NB4 (cell line): ENCODE measurements at regions not wholly inside any gene's neighbourhood (a gene's known extent, or its start where the extent isn't known, plus 50 kb on each side); places are given as distances from the start of the nearest gene placed in this dataset.

Experiments
- MYC ChIP-seq: IDR thresholded peaks from 2 replicates; pipeline ENCODE4 v1.6.1; 2011; ENCODE audit warnings: low read depth, low read length
- POLR2A ChIP-seq: IDR thresholded peaks from 2 replicates; pipeline ENCODE4 v1.6.1; 2011; ENCODE audit warnings: mild to moderate bottlenecking; ENCODE audit not compliant: insufficient read length; ENCODE audit errors: extremely low read depth
- TF ChIP-seq, protein P1 (sequence below): IDR thresholded peaks from one replicate; pipeline ENCODE4 v1.5.1; 2012; ENCODE audit warnings: low read depth, low read length

- TF ChIP-seq, protein P1, sequence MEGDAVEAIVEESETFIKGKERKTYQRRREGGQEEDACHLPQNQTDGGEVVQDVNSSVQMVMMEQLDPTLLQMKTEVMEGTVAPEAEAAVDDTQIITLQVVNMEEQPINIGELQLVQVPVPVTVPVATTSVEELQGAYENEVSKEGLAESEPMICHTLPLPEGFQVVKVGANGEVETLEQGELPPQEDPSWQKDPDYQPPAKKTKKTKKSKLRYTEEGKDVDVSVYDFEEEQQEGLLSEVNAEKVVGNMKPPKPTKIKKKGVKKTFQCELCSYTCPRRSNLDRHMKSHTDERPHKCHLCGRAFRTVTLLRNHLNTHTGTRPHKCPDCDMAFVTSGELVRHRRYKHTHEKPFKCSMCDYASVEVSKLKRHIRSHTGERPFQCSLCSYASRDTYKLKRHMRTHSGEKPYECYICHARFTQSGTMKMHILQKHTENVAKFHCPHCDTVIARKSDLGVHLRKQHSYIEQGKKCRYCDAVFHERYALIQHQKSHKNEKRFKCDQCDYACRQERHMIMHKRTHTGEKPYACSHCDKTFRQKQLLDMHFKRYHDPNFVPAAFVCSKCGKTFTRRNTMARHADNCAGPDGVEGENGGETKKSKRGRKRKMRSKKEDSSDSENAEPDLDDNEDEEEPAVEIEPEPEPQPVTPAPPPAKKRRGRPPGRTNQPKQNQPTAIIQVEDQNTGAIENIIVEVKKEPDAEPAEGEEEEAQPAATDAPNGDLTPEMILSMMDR = no peak
- TF ChIP-seq MYC = no peak
- no peak for TF ChIP-seq POLR2A
These were observed 161.0 kb upstream of the DKK2 start for GRCh38 chr4:107197121-107197520.
